ENCODE measurements at regions not wholly inside any gene's neighbourhood (a gene's known extent, or its start where the extent isn't known, plus 50 kb on each side); places are given as distances from the start of the nearest gene placed in this dataset.

DNA sequence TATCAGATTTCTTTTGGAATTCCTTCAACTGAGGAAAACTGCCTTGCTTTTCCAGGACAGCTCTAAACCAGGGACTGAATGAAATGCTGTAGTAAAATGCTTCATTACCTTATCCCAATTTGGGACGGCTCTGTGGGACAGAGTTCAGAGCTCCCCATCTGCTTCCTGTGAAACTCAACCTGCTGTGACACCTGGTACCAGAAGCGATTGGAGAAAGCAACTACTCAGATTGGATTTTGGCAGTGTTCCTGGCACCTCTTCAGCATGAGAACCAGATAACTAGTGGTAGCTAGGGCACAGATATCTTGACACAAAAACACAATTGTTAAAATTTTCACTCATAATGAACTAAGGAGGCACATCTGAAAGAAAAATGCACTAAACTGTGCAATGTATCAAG, 539.1 kb downstream of the SI start:
- no peak for DNase-seq (ENCODE audit: low spot score)
- TF ChIP-seq, protein P1, sequence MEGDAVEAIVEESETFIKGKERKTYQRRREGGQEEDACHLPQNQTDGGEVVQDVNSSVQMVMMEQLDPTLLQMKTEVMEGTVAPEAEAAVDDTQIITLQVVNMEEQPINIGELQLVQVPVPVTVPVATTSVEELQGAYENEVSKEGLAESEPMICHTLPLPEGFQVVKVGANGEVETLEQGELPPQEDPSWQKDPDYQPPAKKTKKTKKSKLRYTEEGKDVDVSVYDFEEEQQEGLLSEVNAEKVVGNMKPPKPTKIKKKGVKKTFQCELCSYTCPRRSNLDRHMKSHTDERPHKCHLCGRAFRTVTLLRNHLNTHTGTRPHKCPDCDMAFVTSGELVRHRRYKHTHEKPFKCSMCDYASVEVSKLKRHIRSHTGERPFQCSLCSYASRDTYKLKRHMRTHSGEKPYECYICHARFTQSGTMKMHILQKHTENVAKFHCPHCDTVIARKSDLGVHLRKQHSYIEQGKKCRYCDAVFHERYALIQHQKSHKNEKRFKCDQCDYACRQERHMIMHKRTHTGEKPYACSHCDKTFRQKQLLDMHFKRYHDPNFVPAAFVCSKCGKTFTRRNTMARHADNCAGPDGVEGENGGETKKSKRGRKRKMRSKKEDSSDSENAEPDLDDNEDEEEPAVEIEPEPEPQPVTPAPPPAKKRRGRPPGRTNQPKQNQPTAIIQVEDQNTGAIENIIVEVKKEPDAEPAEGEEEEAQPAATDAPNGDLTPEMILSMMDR (conservative IDR thresholded peaks at IDR 0.05; ENCODE audit: low read depth, low read length), result no peak
- TF ChIP-seq EZH2 (IDR thresholded peaks at IDR 0.05; ENCODE audit: borderline replicate concordance, low read depth, low read length, poor library complexity, severe bottlenecking), result no peak
- Histone ChIP-seq H3K9me3 (ENCODE audit: low read depth, low read length, poor library complexity, severe bottlenecking) (no peaks in the 10 kb centered on the region), H3K4me1 (ENCODE audit: insufficient read depth, low read length, poor library complexity, severe bottlenecking) (peaks cover 4% of the 10 kb centered on the region), H3K36me3 (ENCODE audit: insufficient read depth, low read length, poor library complexity, severe bottlenecking) (no peaks in the 10 kb centered on the region), H3K27me3 (replicated peaks; ENCODE audit: insufficient read depth, low read depth, low read length, poor library complexity) (no peaks in the 10 kb centered on the region), H3K4me3 (ENCODE audit: low read depth, low read length, poor library complexity, severe bottlenecking) (no peak overlapping the region), H3K27ac (ENCODE audit: low read depth, low read length, poor library complexity, severe bottlenecking) (no peak overlapping the region)
- ChIA-PET POLR2A (ENCODE audit: low non-redundant PET) (no interaction called here), CTCF (no interaction called here)
- intact Hi-C loops (cut with micrococcal nuclease; ENCODE audit: unreplicated experiment), result no loop called here
- no TSS peak for BruUV-seq (replicated peaks)

DNA sequence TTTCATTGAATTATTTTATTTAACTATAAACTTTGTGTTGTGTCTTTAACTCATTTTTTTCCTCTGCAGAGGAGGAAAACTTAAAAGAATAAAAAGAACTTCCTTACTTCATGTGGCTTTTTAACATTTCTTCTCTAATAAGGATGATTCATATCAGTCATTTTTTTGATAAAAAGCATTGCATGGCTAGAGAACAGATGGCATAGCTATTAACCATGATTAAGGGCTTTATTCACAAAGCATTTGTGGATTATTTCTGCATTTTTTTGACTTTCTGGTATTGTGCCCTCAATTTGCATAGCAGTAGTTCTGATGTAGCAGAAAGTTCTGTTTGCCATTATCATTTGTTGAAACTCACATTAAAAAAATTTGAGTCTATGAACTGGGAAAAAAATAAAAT, 540.8 kb downstream of the SI start:
- Histone ChIP-seq H3K9me3 (ENCODE audit: low read depth, low read length, poor library complexity, severe bottlenecking) (no peaks in the 10 kb centered on the region), H3K4me1 (ENCODE audit: insufficient read depth, low read length, poor library complexity, severe bottlenecking) (peaks cover 4% of the 10 kb centered on the region), H3K27me3 (replicated peaks; ENCODE audit: insufficient read depth, low read depth, low read length, poor library complexity) (no peaks in the 10 kb centered on the region), H3K36me3 (ENCODE audit: insufficient read depth, low read length, poor library complexity, severe bottlenecking) (no peaks in the 10 kb centered on the region), H3K27ac (ENCODE audit: low read depth, low read length, poor library complexity, severe bottlenecking) (no peak overlapping the region), H3K4me3 (ENCODE audit: low read depth, low read length, poor library complexity, severe bottlenecking) (no peak overlapping the region)
- no TSS peak for BruUV-seq (replicated peaks)
- no peak for TF ChIP-seq EZH2 (IDR thresholded peaks at IDR 0.05; ENCODE audit: borderline replicate concordance, low read depth, low read length, poor library complexity, severe bottlenecking)
- TF ChIP-seq, protein P1 (conservative IDR thresholded peaks at IDR 0.05; ENCODE audit: low read depth, low read length), result no peak
- intact Hi-C loops (cut with micrococcal nuclease; ENCODE audit: unreplicated experiment), result no loop called here
- ChIA-PET POLR2A (ENCODE audit: low non-redundant PET) (no interaction called here), CTCF (no interaction called here)
- DNase-seq (ENCODE audit: low spot score), result no peak

DNA sequence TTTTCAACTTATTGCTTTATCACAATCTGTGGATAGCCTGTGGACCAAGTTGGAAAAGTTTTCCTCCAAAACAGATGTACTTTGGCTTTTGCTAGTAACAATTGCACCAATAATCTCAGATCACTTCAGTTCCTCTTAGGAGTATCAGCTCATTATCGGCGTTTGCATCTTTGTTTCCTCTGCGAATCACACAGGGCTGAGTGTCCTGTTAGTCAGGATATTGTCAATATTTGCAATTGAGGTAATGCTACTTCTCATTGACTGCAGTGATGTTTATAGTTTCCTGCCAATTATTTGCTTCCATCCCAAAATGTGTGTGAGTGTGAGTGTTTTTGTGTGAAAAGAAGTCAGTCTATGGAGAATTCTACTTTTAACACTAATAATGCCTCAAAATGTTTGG, 545.0 kb downstream of the SI start:
- intact Hi-C loops (cut with micrococcal nuclease; ENCODE audit: unreplicated experiment), result no loop called here
- POLR2A ChIA-PET (ENCODE audit: low non-redundant PET), result no interaction called here
- no peaks in the 10 kb centered on the region for H3K9me3 ChIP-seq (ENCODE audit: low read depth, low read length, poor library complexity, severe bottlenecking)
- H3K27ac ChIP-seq (ENCODE audit: low read depth, low read length, poor library complexity, severe bottlenecking), result no peak overlapping the region
- H3K4me3 ChIP-seq (ENCODE audit: low read depth, low read length, poor library complexity, severe bottlenecking), result no peak overlapping the region
- CTCF ChIA-PET, result no interaction called here
- no TSS peak for BruUV-seq (replicated peaks)
- no peak for DNase-seq (ENCODE audit: low spot score)
- H3K4me1 ChIP-seq (ENCODE audit: insufficient read depth, low read length, poor library complexity, severe bottlenecking), result peaks cover 4% of the 10 kb centered on the region
- TF ChIP-seq EZH2 (IDR thresholded peaks at IDR 0.05; ENCODE audit: borderline replicate concordance, low read depth, low read length, poor library complexity, severe bottlenecking), result no peak
- TF ChIP-seq, protein P1 (conservative IDR thresholded peaks at IDR 0.05; ENCODE audit: low read depth, low read length), result no peak
- H3K36me3 ChIP-seq (ENCODE audit: insufficient read depth, low read length, poor library complexity, severe bottlenecking), result no peaks in the 10 kb centered on the region
- H3K27me3 ChIP-seq (replicated peaks; ENCODE audit: insufficient read depth, low read depth, low read length, poor library complexity), result no peaks in the 10 kb centered on the region

Data from A673 (cell line).